AG09309 (cell line): ENCODE measurements at regions not wholly inside any gene's neighbourhood (a gene's known extent, or its start where the extent isn't known, plus 50 kb on each side); places are given as distances from the start of the nearest gene placed in this dataset.
A peak's percentile ranks its signal among the peaks of the same experiment; 100 is the strongest.

Experiments
- DNase-seq: peaks from one replicate; pipeline ENCODE4 v3.0.0-alpha.2; 2010; ENCODE audit warnings: low read depth
- H3K4me3 ChIP-seq: 2 replicates; pipeline ENCODE4 v1.5.1; 2011; ENCODE audit warnings: mild to moderate bottlenecking, low read depth, low read length, moderate library complexity; ENCODE audit not compliant: control insufficient read depth
- TF ChIP-seq, protein P1 (sequence below): IDR thresholded peaks from 2 replicates; pipeline ENCODE4 v1.5.1; 2011; ENCODE audit warnings: mild to moderate bottlenecking, low read depth, low read length, inconsistent platforms; ENCODE audit not compliant: insufficient read depth, control insufficient read depth; ENCODE audit errors: missing control alignments

DNA sequence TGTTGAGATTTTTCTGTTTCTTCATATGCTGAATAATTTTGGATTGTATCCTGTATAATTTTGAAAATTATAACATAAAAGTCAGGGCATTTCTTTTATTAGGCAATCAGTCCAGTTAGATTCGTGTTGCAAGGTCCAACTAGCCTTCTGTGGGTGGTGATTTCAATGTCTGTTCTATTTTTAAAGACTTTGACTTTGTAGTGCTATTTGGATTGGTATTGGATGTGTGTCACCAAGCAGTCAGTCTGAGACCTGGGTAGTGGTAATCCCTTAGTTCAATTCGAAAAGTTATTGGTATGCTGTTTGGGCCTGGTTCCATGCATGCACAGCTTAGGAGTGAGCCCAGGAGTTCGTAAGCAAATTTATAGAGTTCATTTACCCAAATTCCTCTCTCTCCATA lies 82.2 kb downstream of the EPDR1 start:
- TF ChIP-seq, protein P1, sequence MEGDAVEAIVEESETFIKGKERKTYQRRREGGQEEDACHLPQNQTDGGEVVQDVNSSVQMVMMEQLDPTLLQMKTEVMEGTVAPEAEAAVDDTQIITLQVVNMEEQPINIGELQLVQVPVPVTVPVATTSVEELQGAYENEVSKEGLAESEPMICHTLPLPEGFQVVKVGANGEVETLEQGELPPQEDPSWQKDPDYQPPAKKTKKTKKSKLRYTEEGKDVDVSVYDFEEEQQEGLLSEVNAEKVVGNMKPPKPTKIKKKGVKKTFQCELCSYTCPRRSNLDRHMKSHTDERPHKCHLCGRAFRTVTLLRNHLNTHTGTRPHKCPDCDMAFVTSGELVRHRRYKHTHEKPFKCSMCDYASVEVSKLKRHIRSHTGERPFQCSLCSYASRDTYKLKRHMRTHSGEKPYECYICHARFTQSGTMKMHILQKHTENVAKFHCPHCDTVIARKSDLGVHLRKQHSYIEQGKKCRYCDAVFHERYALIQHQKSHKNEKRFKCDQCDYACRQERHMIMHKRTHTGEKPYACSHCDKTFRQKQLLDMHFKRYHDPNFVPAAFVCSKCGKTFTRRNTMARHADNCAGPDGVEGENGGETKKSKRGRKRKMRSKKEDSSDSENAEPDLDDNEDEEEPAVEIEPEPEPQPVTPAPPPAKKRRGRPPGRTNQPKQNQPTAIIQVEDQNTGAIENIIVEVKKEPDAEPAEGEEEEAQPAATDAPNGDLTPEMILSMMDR, result no peak
- no peak overlapping the region for H3K4me3 ChIP-seq
- no peak for DNase-seq

DNA sequence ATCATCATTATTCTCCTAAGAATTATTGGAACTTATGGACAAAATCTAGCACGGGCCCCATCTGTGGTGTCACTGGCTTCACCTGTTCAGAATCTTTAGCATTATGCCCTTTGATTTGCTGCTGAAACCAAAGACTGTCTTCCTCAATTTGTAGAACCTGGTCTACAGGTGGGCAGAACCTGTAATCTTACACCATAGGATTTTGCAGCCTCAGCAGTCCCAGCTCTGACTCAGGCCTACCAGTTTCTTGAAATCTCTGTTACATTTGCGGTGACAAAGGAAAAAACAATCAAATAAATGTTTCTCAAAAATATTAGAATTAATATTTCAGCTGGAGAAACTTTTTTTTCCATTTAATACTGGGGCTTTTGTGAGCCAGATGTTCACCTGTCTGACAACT lies 86.1 kb downstream of the EPDR1 start:
- DNase-seq, result no peak
- TF ChIP-seq, protein P1, result no peak
- H3K4me3 ChIP-seq, result no peak overlapping the region

DNA sequence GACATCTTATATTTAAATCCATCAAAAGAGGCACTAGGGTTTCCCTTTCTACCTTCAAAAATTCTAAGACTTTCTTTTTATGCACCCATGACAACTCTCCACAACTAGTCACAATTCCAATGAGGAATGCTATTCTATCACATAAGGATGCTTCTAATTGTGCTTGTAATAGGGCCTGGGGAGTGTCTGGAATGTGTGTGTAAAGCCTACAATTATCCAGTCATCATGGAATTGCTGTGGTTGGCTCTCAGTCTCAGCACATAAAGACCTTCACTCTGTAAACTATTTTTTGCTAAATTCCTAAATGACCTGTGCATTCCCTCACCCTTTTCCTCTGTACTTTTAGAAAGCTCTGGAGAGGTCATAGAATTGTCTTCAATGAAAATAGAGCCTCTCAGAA lies 86.7 kb downstream of the EPDR1 start:
- H3K4me3 ChIP-seq, result no peak overlapping the region
- DNase-seq, result no peak
- TF ChIP-seq, protein P1, result no peak

DNA sequence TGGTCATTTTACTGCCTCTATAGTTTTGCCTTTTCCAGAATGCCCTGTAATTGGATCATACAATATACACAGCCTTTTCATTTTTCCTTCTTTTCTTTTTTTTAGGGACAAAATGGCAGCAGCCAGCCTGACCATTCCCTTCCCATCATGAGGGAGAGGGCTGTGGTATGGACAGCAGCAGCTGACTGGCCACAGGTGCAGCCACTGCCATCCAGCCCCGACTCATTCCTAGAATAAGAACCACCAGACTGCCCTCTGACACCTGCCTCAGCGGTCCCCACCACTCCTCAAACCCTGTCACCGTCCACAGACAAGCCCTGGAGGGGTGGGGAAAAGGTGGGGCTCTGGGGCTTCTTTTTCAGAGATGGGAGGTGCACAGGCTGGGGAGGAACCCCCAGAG lies 92.8 kb downstream of the EPDR1 start:
- no peak for DNase-seq
- TF ChIP-seq, protein P1, result no peak

DNA sequence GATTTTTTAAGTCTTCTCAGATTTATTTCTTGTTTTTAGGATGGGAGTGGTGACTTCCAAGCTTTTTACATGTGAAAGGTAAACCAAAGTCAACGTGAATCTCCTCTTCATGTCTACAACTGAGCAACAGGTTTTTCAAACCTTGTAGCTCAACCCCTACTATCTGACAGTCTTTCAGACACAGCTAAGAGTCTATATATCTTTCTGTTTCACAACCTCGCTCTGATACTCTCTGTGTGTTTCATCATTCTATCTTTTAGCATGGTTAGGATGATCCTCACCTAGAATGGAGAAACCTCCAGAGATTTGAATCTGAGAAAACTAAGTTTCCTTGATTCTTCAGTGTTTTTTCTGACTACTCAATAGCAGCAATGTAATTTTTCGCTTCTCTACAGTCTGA lies 96.1 kb downstream of the EPDR1 start:
- DNase-seq, result no peak
- no peak overlapping the region for H3K4me3 ChIP-seq
- TF ChIP-seq, protein P1, result no peak

More for the DNA sequence above, 92.8 kb downstream of the EPDR1 start:
- no peak overlapping the region for H3K4me3 ChIP-seq

DNA sequence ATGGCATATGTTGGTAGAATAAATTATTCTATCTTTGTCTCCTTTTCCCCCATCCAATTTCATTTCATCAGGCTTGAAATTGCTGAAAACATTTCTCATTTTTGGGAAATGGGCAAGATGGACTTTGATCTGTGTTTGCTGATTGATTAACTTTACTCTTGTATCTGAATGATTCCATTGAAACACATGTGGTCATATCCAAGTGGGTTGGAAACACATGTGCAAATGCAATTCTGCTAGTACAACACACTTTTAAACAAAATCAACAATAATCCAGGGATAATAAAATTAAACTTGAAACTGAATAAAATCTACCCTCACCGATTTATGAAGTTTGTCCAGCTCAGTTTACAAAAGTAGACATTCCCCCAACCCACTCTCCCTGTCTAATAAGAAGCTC lies 96.9 kb downstream of the EPDR1 start:
- DNase-seq, result no peak
- TF ChIP-seq, protein P1, result no peak
- H3K4me3 ChIP-seq, result no peak overlapping the region

DNA sequence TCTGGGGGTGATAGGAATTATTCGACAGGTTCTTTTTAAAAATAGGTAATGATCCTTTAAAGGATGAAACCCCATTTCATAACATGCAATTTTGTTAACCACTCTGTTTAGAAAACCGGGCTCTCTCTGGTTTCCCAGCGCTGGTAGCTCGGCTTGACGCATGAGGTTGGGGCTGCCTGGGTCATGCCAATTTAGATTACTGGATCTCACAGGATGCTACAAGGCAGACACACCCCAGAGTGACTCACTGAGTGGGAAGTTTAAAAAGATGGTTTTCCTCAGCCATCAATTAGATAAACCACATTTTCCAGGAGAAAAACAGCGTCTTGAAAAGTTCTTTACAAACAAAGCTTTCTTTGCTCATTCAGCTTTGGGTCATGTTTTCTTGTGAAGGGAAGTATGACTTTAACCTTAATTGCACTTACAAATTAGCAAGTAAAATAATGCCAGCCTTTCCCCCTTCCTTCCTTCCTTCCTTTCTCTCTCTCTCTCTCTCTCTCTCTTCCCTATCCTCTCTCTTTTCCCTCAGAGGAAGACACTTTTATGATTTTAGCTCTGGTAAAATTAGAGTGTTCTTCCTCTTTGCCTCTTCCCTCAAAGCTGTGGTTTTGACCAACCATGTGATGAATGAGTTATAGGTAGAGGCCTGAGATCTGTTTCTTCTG lies 99.8 kb downstream of the EPDR1 start:
- peak; percentile 39 for DNase-seq
- H3K4me3 ChIP-seq, result no peak overlapping the region
- TF ChIP-seq, protein P1, result no peak
